ENCODE measurements at regions not wholly inside any gene's neighbourhood (a gene's known extent, or its start where the extent isn't known, plus 50 kb on each side); places are given as distances from the start of the nearest gene placed in this dataset.
"Not testable (repeated sequence)": the region's sequence is repeated elsewhere in the genome, so short reads cannot be mapped to it uniquely, and the experiment has no call there.

DNA sequence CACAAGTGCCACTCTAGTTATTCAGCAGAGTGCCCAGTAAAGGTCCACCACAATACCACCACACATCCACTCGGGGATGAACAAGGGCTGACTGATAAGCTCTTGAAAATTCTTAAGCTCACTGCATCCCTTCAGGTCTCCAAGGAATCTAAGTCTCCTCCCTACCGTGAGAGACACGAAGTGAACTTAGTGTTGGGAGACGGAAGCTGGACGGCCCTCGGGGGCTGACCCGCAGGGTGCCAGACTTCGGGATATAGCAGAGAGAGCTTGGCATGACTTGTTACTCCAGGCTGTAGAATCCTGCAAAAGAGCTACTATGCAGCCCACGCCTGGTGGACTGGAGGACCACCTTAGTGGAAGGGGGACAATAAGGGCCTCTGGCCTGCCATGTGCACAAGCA is 75.1 kb downstream of the LYZL1 start:
- TF ChIP-seq, protein P1, sequence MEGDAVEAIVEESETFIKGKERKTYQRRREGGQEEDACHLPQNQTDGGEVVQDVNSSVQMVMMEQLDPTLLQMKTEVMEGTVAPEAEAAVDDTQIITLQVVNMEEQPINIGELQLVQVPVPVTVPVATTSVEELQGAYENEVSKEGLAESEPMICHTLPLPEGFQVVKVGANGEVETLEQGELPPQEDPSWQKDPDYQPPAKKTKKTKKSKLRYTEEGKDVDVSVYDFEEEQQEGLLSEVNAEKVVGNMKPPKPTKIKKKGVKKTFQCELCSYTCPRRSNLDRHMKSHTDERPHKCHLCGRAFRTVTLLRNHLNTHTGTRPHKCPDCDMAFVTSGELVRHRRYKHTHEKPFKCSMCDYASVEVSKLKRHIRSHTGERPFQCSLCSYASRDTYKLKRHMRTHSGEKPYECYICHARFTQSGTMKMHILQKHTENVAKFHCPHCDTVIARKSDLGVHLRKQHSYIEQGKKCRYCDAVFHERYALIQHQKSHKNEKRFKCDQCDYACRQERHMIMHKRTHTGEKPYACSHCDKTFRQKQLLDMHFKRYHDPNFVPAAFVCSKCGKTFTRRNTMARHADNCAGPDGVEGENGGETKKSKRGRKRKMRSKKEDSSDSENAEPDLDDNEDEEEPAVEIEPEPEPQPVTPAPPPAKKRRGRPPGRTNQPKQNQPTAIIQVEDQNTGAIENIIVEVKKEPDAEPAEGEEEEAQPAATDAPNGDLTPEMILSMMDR (IDR thresholded peaks at IDR 0.05), result not testable (repeated sequence)
- TF ChIP-seq POLR2A (IDR thresholded peaks at IDR 0.05), result not testable (repeated sequence)

Measured in right lobe of liver (tissue), 4 donors.